Keratinocyte (primary cell): ENCODE measurements at regions not wholly inside any gene's neighbourhood (a gene's known extent, or its start where the extent isn't known, plus 50 kb on each side); places are given as distances from the start of the nearest gene placed in this dataset.

Source experiments
- DNase-seq: peaks from one replicate; pipeline ENCODE4 v3.0.0-alpha.2; 2011; ENCODE audit warnings: low read depth, missing footprints, low spot score
- FAIRE-seq: peaks from 2 replicates; lab custom pipeline; 2011; peaks lifted over from hg19 to GRCh38; lab: Jason Lieb, UNC
- H2AFZ ChIP-seq: 2 replicates; pipeline ENCODE4 v1.6.0; 2012; ENCODE audit warnings: low read length, control low read depth, inconsistent platforms; ENCODE audit not compliant: control insufficient read depth
- H3K27ac ChIP-seq: 2 replicates; pipeline ENCODE4 v1.5.1; 2011; ENCODE audit warnings: low read length; ENCODE audit not compliant: control insufficient read depth, insufficient read depth
- H3K27me3 ChIP-seq: 3 replicates; pipeline ENCODE4 v1.6.0; 2011; ENCODE audit warnings: low read length; ENCODE audit not compliant: control insufficient read depth, insufficient read depth; ENCODE audit errors: extremely low read depth
- H3K36me3 ChIP-seq, 2 experiments: 2 replicates in 1 of 2; 3 replicates in 1 of 2; pipeline ENCODE4 v1.5.1; 2011; ENCODE audit warnings: low read length in 2 of 2, mild to moderate bottlenecking in 1 of 2; ENCODE audit not compliant: control insufficient read depth in 2 of 2, insufficient read depth in 2 of 2; ENCODE audit errors: extremely low read depth in 1 of 2
- H3K4me1 ChIP-seq: 3 replicates; pipeline ENCODE4 v1.5.1; 2011; ENCODE audit warnings: low read length; ENCODE audit not compliant: control insufficient read depth, insufficient read depth; ENCODE audit errors: extremely low read depth
- H3K4me2 ChIP-seq: 3 replicates; pipeline ENCODE4 v1.6.0; 2011; ENCODE audit warnings: low read depth, low read length; ENCODE audit not compliant: control insufficient read depth, insufficient read depth; ENCODE audit errors: extremely low read depth
- H3K4me3 ChIP-seq, 3 experiments: fragments of 200-600 bp in 1 of 3; sonication (generic) in 1 of 3; 2 replicates in 2 of 3; 3 replicates in 1 of 3; pipeline ENCODE4 v1.5.1; 2011 to 2016; ENCODE audit warnings: low read length in 3 of 3, mild to moderate bottlenecking in 3 of 3, control low read depth in 2 of 3, inconsistent platforms in 1 of 3, low read depth in 1 of 3, mixed read lengths in 1 of 3, mixed run types in 1 of 3, moderate library complexity in 1 of 3; ENCODE audit not compliant: control insufficient read depth in 2 of 3, insufficient read depth in 2 of 3; ENCODE audit errors: extremely low read depth in 1 of 3
- H3K79me2 ChIP-seq: 2 replicates; pipeline ENCODE4 v1.6.0; 2012; ENCODE audit warnings: low read length; ENCODE audit not compliant: control insufficient read depth, insufficient read depth
- H3K9ac ChIP-seq: 3 replicates; pipeline ENCODE4 v1.6.0; 2011; ENCODE audit warnings: low read length; ENCODE audit not compliant: control insufficient read depth, insufficient read depth; ENCODE audit errors: extremely low read depth
- H3K9me1 ChIP-seq: 3 replicates; pipeline ENCODE4 v1.6.0; 2011; ENCODE audit warnings: low read length; ENCODE audit not compliant: control insufficient read depth, insufficient read depth; ENCODE audit errors: extremely low read depth
- H3K9me3 ChIP-seq: 2 replicates; pipeline ENCODE4 v1.5.1; 2012; ENCODE audit warnings: low read depth, low read length; ENCODE audit not compliant: control insufficient read depth
- H4K20me1 ChIP-seq: 3 replicates; pipeline ENCODE4 v1.6.0; 2011; ENCODE audit warnings: low read length; ENCODE audit not compliant: control insufficient read depth, insufficient read depth; ENCODE audit errors: extremely low read depth
- EZH2 ChIP-seq: IDR thresholded peaks from one replicate; pipeline ENCODE4 v1.6.1; 2012; ENCODE audit warnings: inconsistent platforms, mild to moderate bottlenecking, low read length, moderate library complexity
- dilution Hi-C: fragments of 300-500 bp; cut with MboI; formaldehyde crosslinking; loops from one replicate; pipeline ENCODE4 v1.7.0; 2020; ENCODE audit warnings: low sequenced_read_pairs; ENCODE audit not compliant: extremely low pct_ligation_motif_present
- TF ChIP-seq, protein P1 (sequence below), 3 experiments: IDR thresholded peaks in 1 of 3; conservative IDR thresholded peaks in 1 of 3; optimal IDR thresholded peaks in 1 of 3; 2 replicates in 2 of 3; 3 replicates in 1 of 3; pipeline versions ENCODE3 to v1.5.1; 2011; ENCODE audit warnings: low read length in 3 of 3, mild to moderate bottlenecking in 3 of 3, moderate library complexity in 2 of 3, control low read depth in 1 of 3, inconsistent platforms in 1 of 3; ENCODE audit not compliant: insufficient read depth in 2 of 3; ENCODE audit errors: extremely low read depth in 1 of 3

DNA sequence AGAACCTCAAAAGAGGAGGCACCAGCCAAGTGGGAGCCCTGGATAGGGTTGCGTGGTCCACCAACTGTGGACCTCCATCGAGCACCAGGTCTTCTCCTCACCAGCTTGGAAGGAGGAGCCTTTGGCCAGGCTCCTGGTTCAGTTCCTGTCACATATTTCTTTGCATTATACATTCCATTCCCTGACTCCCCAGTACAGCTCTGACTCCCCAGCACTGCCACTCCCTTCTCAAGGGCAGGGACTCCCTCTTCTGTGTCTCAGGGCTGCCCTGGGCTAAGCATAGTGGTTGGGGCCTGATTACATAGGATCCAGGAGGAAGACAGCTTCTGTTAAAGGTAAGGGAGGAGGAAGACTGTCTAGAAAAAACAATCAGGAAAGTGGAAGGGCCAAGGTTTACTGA lies 91.1 kb downstream of the MRPL14 start:
- Histone ChIP-seq H3K4me1 (peaks cover 49% of the 10 kb centered on the region), H3K9me1 (no peaks in the 10 kb centered on the region), H3K36me3 (no peaks in the 10 kb centered on the region), H3K79me2 (no peaks in the 10 kb centered on the region), H3K27ac (no peak overlapping the region), H4K20me1 (no peaks in the 10 kb centered on the region), H3K4me2 (peak overlapping the region; percentile 33), H3K9ac (no peak overlapping the region), H3K27me3 (no peaks in the 10 kb centered on the region), H2AFZ (peak overlapping the region; percentile 21), H3K9me3 (no peaks in the 10 kb centered on the region), H3K4me3 (no peak overlapping the region)
- DNase-seq: no peak
- peak; percentile 9 for FAIRE-seq
- dilution Hi-C loops: no loop called here
- TF ChIP-seq, protein P1, sequence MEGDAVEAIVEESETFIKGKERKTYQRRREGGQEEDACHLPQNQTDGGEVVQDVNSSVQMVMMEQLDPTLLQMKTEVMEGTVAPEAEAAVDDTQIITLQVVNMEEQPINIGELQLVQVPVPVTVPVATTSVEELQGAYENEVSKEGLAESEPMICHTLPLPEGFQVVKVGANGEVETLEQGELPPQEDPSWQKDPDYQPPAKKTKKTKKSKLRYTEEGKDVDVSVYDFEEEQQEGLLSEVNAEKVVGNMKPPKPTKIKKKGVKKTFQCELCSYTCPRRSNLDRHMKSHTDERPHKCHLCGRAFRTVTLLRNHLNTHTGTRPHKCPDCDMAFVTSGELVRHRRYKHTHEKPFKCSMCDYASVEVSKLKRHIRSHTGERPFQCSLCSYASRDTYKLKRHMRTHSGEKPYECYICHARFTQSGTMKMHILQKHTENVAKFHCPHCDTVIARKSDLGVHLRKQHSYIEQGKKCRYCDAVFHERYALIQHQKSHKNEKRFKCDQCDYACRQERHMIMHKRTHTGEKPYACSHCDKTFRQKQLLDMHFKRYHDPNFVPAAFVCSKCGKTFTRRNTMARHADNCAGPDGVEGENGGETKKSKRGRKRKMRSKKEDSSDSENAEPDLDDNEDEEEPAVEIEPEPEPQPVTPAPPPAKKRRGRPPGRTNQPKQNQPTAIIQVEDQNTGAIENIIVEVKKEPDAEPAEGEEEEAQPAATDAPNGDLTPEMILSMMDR (optimal IDR thresholded peaks at IDR 0.05 in 1 of 3, IDR thresholded peaks at IDR 0.05 in 1 of 3, conservative IDR thresholded peaks at IDR 0.05 in 1 of 3; ENCODE audit: extremely low read depth in 1 of 3, insufficient read depth in 2 of 3, low read length in 3 of 3): no peak
- no peak for TF ChIP-seq EZH2

DNA sequence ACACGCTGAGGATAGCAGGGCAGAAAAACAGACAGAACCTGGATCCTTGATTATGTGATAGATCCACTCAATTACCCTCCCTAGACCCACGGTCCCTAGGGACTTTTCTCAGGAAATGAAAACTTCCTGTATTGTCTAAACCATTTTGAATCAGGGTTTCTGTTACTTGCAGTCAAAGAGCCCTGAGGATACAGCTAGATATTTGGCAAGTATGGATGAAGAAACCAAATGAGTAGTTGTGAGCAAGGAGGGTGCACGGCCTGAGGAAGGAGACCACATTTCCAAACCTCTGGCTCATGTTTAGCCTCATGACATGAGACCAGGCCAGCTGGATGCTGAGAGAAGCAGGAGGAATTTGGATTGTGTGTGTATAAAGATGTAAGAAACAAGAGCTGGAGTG lies 91.6 kb downstream of the MRPL14 start:
- Histone ChIP-seq H3K4me3 (no peak overlapping the region), H3K27me3 (no peaks in the 10 kb centered on the region), H3K4me1 (peaks cover 43% of the 10 kb centered on the region), H3K9me1 (no peaks in the 10 kb centered on the region), H3K9me3 (no peaks in the 10 kb centered on the region), H3K9ac (no peak overlapping the region), H2AFZ (no peak overlapping the region), H4K20me1 (no peaks in the 10 kb centered on the region), H3K4me2 (no peak overlapping the region), H3K36me3 (no peaks in the 10 kb centered on the region), H3K27ac (no peak overlapping the region), H3K79me2 (no peaks in the 10 kb centered on the region)
- dilution Hi-C loops: no loop called here
- peak; percentile 57 for FAIRE-seq
- TF ChIP-seq, protein P1 (optimal IDR thresholded peaks at IDR 0.05 in 1 of 3, IDR thresholded peaks at IDR 0.05 in 1 of 3, conservative IDR thresholded peaks at IDR 0.05 in 1 of 3; ENCODE audit: extremely low read depth in 1 of 3, insufficient read depth in 2 of 3, low read length in 3 of 3): no peak
- TF ChIP-seq EZH2: no peak
- DNase-seq: no peak
